Brain microvascular endothelial cell (primary cell): ENCODE measurements at regions not wholly inside any gene's neighbourhood (a gene's known extent, or its start where the extent isn't known, plus 50 kb on each side); places are given as distances from the start of the nearest gene placed in this dataset.

Source experiments
- DNase-seq: peaks from one replicate; pipeline ENCODE4 v3.0.0-alpha.2; 2020
- H3K27ac ChIP-seq: fragments of 250-450 bp; sonication (Bioruptor Pico); 2 replicates; pipeline ENCODE4 v1.5.1; 2020; ENCODE audit warnings: mild to moderate bottlenecking, moderate library complexity
- H3K27me3 ChIP-seq: fragments of 250-450 bp; sonication (Bioruptor Pico); replicated peaks from 2 replicates; pipeline ENCODE4 v1.5.1; 2020; ENCODE audit warnings: mild to moderate bottlenecking
- H3K36me3 ChIP-seq: fragments of 250-450 bp; sonication (Bioruptor Pico); replicated peaks from 2 replicates; pipeline ENCODE4 v1.5.1; 2020; ENCODE audit warnings: mild to moderate bottlenecking
- H3K4me3 ChIP-seq: 2 replicates; pipeline ENCODE4 v1.5.1; 2011; ENCODE audit warnings: low read depth, mild to moderate bottlenecking, control low read depth, low read length, moderate library complexity
- in situ Hi-C: cut with HindIII; loops from 2 replicates; pipeline ENCODE4 v1.10.0; 2017; ENCODE audit warnings: low sequenced_read_pairs, low pct_ligation_motif_present
- TF ChIP-seq, protein P1 (sequence below): IDR thresholded peaks from 2 replicates; pipeline ENCODE4 v1.5.1; 2011; ENCODE audit warnings: low read depth, mild to moderate bottlenecking, moderate library complexity, low read length, control low read depth, inconsistent platforms; ENCODE audit errors: missing control alignments

DNA sequence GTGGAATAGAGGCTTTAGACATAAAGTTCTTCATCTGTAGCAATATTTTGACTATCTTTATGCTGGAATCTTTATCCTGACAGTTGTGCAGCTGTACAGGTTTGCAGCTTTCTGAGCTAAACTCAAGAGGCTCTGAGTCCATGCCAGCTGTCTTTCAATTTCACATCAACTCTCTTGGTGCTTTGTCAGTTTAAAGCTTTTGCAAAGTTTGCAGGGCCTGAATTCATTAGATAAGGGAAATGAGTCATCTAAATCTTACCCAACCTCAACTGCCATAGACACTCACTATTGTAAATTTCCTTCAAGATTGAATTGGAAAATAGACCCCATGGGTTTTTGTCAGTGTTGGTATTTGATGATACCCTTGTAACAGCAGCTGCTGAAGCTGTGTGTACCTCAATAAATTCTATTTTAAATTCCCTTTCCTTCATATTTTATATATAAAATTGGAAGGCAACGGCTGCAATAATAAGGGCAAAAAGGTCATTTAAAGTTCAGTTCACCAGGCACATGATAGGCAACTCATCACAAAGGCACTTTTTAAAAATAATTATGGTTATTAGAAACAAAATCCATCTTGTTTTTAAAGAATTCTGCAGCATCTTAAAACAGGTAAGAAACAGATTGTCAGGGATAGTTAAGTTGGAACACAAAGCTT lies 169.9 kb upstream of the SLC39A10 start:
- Histone ChIP-seq H3K36me3 (no peaks in the 10 kb centered on the region), H3K27ac (peak overlapping the region; percentile 89), H3K4me3 (no peak overlapping the region), H3K27me3 (no peaks in the 10 kb centered on the region)
- TF ChIP-seq, protein P1, sequence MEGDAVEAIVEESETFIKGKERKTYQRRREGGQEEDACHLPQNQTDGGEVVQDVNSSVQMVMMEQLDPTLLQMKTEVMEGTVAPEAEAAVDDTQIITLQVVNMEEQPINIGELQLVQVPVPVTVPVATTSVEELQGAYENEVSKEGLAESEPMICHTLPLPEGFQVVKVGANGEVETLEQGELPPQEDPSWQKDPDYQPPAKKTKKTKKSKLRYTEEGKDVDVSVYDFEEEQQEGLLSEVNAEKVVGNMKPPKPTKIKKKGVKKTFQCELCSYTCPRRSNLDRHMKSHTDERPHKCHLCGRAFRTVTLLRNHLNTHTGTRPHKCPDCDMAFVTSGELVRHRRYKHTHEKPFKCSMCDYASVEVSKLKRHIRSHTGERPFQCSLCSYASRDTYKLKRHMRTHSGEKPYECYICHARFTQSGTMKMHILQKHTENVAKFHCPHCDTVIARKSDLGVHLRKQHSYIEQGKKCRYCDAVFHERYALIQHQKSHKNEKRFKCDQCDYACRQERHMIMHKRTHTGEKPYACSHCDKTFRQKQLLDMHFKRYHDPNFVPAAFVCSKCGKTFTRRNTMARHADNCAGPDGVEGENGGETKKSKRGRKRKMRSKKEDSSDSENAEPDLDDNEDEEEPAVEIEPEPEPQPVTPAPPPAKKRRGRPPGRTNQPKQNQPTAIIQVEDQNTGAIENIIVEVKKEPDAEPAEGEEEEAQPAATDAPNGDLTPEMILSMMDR: no peak
- peak; percentile 82 for DNase-seq
- in situ Hi-C loops: loop anchor here (25.0 kb wide), 1 partner anchor 175 kb away; the partner anchor contains the start of gene SLC39A10

DNA sequence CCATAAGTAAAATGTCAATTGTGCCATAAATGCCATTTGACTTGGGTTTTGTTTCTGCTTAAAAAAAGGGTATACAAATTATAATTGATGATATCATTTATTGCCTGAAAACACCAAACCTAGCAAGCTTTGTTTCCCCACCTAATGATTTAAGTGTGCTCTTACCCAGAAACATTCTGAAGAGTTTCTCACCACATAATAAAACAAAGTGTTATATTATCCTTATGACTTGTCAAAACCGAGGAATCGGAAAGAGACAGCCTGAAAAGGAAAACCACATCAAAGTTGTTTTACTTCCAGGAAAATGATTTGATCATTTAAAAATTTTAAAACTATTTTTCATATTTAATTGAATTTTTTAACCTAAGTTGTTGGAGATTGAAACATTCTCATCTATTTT lies 170.5 kb upstream of the SLC39A10 start:
- no peak overlapping the region for H3K4me3 ChIP-seq
- H3K27ac ChIP-seq: peak overlapping the region; percentile 89
- H3K27me3 ChIP-seq: no peaks in the 10 kb centered on the region
- no peaks in the 10 kb centered on the region for H3K36me3 ChIP-seq
- in situ Hi-C loops: loop anchor here (25.0 kb wide), 1 partner anchor 176 kb away; the partner anchor contains the start of gene SLC39A10
- TF ChIP-seq, protein P1: no peak
- DNase-seq: no peak

DNA sequence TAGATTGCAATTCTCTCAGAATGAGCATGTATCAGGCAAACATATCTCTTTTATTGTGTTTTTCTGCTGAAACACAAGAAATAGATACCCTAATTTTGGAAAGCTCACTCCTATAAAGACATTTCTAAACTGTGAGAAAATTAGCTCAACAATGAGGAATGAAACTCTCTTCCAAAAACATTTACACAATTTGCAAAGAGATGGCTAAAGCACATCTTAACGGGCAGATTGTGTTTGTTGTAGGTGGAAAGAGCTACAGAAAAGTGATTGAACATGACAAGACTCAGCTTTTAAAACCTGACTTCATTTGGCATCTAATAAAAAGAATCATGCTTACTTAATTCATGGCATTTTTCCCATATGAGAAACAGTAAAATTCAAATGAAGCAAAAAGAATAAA lies 175.0 kb upstream of the SLC39A10 start:
- no peaks in the 10 kb centered on the region for H3K36me3 ChIP-seq
- TF ChIP-seq, protein P1: no peak
- no peak overlapping the region for H3K27ac ChIP-seq
- DNase-seq: no peak
- H3K4me3 ChIP-seq: no peak overlapping the region
- no peaks in the 10 kb centered on the region for H3K27me3 ChIP-seq
- in situ Hi-C loops: loop anchor here (25.0 kb wide), 1 partner anchor 180 kb away; the partner anchor contains the start of gene SLC39A10

DNA sequence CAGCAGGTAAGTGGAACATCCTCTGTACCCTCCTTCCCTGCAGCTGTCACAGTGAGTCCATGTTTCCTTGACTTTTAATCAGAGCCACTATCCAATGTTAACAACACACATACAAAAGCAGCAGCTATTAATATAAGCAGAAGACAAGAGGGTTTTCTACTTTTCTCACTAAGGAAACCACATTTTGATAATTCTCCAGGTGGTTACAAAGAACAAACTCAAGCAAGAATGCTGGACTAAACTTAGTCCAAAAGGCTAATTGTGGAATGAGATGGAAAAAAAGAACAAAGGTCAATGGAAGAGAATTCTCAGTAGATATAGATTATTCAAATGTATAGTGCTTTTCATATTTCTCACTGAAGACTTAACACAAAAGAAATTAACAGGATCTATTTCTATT lies 176.9 kb upstream of the SLC39A10 start:
- Histone ChIP-seq H3K27me3 (no peaks in the 10 kb centered on the region), H3K36me3 (no peaks in the 10 kb centered on the region), H3K4me3 (no peak overlapping the region), H3K27ac (no peak overlapping the region)
- in situ Hi-C loops: loop anchor here (25.0 kb wide), 1 partner anchor 182 kb away; the partner anchor contains the start of gene SLC39A10
- TF ChIP-seq, protein P1: no peak
- DNase-seq: no peak

DNA sequence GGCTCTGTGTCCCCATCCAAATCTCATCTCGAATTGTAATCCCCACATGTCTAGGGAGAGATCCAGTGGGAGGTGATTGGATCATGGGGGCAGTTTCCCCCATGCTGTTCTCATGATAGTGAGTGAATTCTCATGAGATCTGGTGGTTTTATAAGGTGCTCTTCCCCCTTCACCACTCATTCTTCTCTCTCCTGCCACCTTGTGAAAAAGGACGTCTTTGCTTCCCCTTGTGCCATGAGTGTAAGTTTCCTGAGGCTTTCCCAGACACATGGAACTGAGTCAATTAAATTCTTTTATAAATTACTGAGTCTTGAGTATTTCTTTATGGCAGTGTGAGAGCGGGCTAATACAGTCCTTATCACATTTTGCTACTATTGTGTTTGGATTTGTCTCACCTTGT lies 177.6 kb upstream of the SLC39A10 start:
- Histone ChIP-seq H3K27me3 (no peaks in the 10 kb centered on the region), H3K36me3 (no peaks in the 10 kb centered on the region), H3K4me3 (no peak overlapping the region), H3K27ac (no peak overlapping the region)
- in situ Hi-C loops: loop anchor here (25.0 kb wide), 1 partner anchor 183 kb away; the partner anchor contains the start of gene SLC39A10
- DNase-seq: no peak
- TF ChIP-seq, protein P1: no peak
